Heart left ventricle (tissue), 13 donors: ENCODE measurements at regions not wholly inside any gene's neighbourhood (a gene's known extent, or its start where the extent isn't known, plus 50 kb on each side); places are given as distances from the start of the nearest gene placed in this dataset.

Experiments
- POLR2A ChIP-seq, 2 donors: fragments of 450-650 bp; IDR thresholded peaks; one replicate each; pipeline ENCODE4 v1.6.1; 2017; ENCODE audit warnings: antibody characterized with exemption in 2 of 2, mild to moderate bottlenecking in 2 of 2, moderate library complexity in 2 of 2
- TF ChIP-seq, protein P1 (sequence below), 12 donors: fragments of 200-600 bp; sonication (generic) in 4 of 12; IDR thresholded peaks; one replicate each; pipeline versions ENCODE4 v1.5.0 to v1.8.0; 2018 to 2022; ENCODE audit warnings: antibody characterized with exemption in 12 of 12, mild to moderate bottlenecking in 5 of 12
- donor health status: ischemic (EF 13 %, LVEDD 7.1; RV severe dilation, severe dysfunction).
- donor health status: DM: no; HTN: yes; CAD: no.
- donor health status: DM: no; HTN: no; CAD: no.
- donor health status: ischemic (EF 25% LVEDD 6.9; RV normal size, moderate dysfunction).
- donor health status: ischemic (EF 25% LVEDD 5.7; RV mildly dilated, moderate dysfunction).
- donor health status: ischemic (EF 35%, LVEDD 5.7; RV mildly dilated, moderate dysfunction).
- donor health status: nonischemic (EF 11% LVEDD 7.7; RV severe dilation, severe dysfunction).
- donor health status: DM: yes; HTN: yes; CAD: no.
- donor health status: PGD.
- donor health status: ischemic (EF 29% LVEDD 5.4; RV normal size, mild dysfunction).
- donor health status: nonischemic (EF 23%, LVEDD 6.1; RV moderate dilation, normal function).

DNA sequence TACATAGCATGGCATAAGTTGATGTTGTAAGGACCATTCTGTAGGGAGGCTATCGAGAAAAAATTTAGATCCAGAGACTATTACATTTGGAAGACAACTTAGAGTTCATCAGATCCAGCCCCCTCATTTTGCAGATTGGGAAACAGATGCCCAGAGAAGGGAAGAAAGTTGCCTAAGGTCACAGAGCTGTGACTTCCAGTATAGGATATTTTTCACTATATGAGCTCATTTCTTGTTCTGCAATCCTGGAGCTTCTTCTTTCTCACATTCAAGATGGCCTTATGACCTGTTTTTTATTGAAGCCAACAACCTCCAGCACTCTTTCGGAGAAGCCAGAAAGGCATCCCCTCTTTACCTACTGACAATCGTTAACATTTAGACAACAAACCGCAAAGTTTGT, 421.8 kb upstream of the PLXNA2 start:
- TF ChIP-seq, protein P1, sequence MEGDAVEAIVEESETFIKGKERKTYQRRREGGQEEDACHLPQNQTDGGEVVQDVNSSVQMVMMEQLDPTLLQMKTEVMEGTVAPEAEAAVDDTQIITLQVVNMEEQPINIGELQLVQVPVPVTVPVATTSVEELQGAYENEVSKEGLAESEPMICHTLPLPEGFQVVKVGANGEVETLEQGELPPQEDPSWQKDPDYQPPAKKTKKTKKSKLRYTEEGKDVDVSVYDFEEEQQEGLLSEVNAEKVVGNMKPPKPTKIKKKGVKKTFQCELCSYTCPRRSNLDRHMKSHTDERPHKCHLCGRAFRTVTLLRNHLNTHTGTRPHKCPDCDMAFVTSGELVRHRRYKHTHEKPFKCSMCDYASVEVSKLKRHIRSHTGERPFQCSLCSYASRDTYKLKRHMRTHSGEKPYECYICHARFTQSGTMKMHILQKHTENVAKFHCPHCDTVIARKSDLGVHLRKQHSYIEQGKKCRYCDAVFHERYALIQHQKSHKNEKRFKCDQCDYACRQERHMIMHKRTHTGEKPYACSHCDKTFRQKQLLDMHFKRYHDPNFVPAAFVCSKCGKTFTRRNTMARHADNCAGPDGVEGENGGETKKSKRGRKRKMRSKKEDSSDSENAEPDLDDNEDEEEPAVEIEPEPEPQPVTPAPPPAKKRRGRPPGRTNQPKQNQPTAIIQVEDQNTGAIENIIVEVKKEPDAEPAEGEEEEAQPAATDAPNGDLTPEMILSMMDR (IDR thresholded peaks at IDR 0.05), result no peak
- no peak for TF ChIP-seq POLR2A (IDR thresholded peaks at IDR 0.05)
